GM23248 (cell line): ENCODE measurements at regions not wholly inside any gene's neighbourhood (a gene's known extent, or its start where the extent isn't known, plus 50 kb on each side); places are given as distances from the start of the nearest gene placed in this dataset.
A peak's percentile ranks its signal among the peaks of the same experiment; 100 is the strongest.

Experiments used
- DNase-seq: peaks from one replicate; pipeline ENCODE4 v3.0.0-alpha.2; 2015
- H2AFZ ChIP-seq: fragments of 200-600 bp; sonication (generic); 2 replicates; pipeline ENCODE4 v1.6.1; 2016; ENCODE audit warnings: antibody characterized with exemption
- H3F3A ChIP-seq: fragments of 200-600 bp; sonication (generic); 2 replicates; pipeline ENCODE4 v1.6.1; 2016; ENCODE audit warnings: mild to moderate bottlenecking, antibody characterized with exemption, mixed run types; ENCODE audit not compliant: insufficient read depth
- H3K27ac ChIP-seq: fragments of 200-600 bp; sonication (generic); 2 replicates; pipeline ENCODE4 v1.5.1; 2016; ENCODE audit warnings: mild to moderate bottlenecking
- H3K27me3 ChIP-seq: fragments of 200-600 bp; sonication (generic); replicated peaks from 2 replicates; pipeline ENCODE4 v1.6.1; 2016; ENCODE audit warnings: mild to moderate bottlenecking; ENCODE audit not compliant: insufficient read depth
- H3K36me3 ChIP-seq: fragments of 200-600 bp; sonication (generic); 2 replicates; pipeline ENCODE4 v1.6.1; 2016; ENCODE audit warnings: low read depth, mild to moderate bottlenecking
- H3K4me1 ChIP-seq: fragments of 200-600 bp; sonication (generic); 2 replicates; pipeline ENCODE4 v1.6.1; 2016; ENCODE audit warnings: mild to moderate bottlenecking; ENCODE audit not compliant: insufficient read depth
- H3K4me2 ChIP-seq: fragments of 200-600 bp; sonication (generic); one replicate; pipeline ENCODE4 v1.6.1; 2016; ENCODE audit warnings: mild to moderate bottlenecking; ENCODE audit not compliant: unreplicated experiment
- H3K4me3 ChIP-seq: fragments of 200-600 bp; sonication (generic); 2 replicates; pipeline ENCODE4 v1.5.1; 2016; ENCODE audit warnings: mild to moderate bottlenecking
- H3K79me2 ChIP-seq: fragments of 200-600 bp; sonication (generic); 2 replicates; pipeline ENCODE4 v1.6.1; 2016; ENCODE audit warnings: mild to moderate bottlenecking; ENCODE audit not compliant: insufficient read depth
- H3K9ac ChIP-seq: fragments of 200-600 bp; sonication (generic); 2 replicates; pipeline ENCODE4 v1.6.1; 2016; ENCODE audit warnings: mild to moderate bottlenecking
- H3K9me2 ChIP-seq: fragments of 200-600 bp; sonication (generic); 2 replicates; pipeline ENCODE4 v1.6.1; 2016; ENCODE audit warnings: mixed run types, mild to moderate bottlenecking, moderate library complexity; ENCODE audit not compliant: insufficient read depth
- H3K9me3 ChIP-seq: fragments of 200-600 bp; sonication (generic); one replicate; pipeline ENCODE4 v1.6.1; 2017; ENCODE audit warnings: low read depth
- H4K20me1 ChIP-seq: fragments of 200-600 bp; sonication (generic); 2 replicates; pipeline ENCODE4 v1.6.0; 2016; ENCODE audit not compliant: insufficient read depth
- EZH2 ChIP-seq: fragments of 200-600 bp; sonication (generic); IDR thresholded peaks from 2 replicates; pipeline ENCODE4 v1.6.1; 2018; ENCODE audit warnings: antibody characterized with exemption, mild to moderate bottlenecking; ENCODE audit not compliant: insufficient read depth, poor library complexity, severe bottlenecking
- EZH2phosphoT487 ChIP-seq: fragments of 200-600 bp; sonication (generic); IDR thresholded peaks from 2 replicates; pipeline ENCODE4 v1.6.1; 2018; ENCODE audit warnings: antibody characterized with exemption, moderate library complexity, mild to moderate bottlenecking, low read depth; ENCODE audit not compliant: insufficient read depth
- WGBS, 2 experiments: methylation state at CpG; one replicate each; pipeline ENCODE4 v1.1.6; 2015 to 2017; ENCODE audit warnings: low lambda C conversion rate in 2 of 2, low coverage in 1 of 2; ENCODE audit errors: missing lambda C conversion rate in 2 of 2; 5-methylcytosine and 5-hydroxymethylcytosine counted together
- in situ Hi-C: fragments of 300-500 bp; cut with MboI; formaldehyde crosslinking; loops from 2 replicates; pipeline ENCODE4 v1.15.0; 2020

DNA sequence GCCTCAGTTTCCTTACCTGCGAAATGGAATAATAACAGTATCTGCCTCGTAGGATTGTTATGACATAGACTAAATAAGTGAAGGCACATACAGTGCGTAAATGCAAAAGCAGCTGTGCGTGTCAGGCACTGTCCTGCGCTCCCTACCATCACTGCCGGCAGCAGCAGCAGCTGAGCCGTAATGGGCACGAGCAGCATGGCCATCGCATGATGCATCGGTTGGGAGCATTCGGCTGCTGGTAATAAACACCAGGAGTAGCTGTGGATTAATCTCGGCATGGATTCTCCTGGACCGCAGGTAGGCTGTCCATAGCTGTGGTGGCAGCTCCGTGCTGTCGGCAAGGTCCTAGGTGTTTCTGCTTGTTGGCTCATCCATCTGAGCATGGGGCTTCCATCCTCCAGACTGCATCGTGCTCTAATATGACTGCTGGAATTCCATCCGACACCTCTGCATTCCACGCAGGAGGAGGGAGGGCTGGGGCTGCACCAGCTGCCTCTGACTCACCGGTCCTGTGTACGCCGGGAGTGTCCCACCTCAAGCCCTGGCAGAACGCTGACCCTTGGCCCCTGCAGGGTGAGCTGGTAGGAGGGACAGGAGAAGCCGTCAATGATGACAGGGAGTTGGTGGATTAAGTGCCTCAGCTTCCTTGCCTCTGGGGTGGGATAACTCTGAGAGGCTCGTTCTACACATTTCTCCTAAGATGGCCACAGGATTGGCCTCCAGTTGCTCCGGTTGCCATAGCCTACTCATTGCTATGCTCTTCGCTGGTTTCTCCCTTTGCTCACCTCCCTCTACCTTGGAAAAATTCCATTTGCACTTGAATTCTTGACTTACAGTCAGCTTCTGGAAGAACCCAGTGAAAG is 100.9 kb upstream of the PMEPA1 start:
- H3K36me3 ChIP-seq: no peaks in the 10 kb centered on the region
- no peak overlapping the region for H2AFZ ChIP-seq
- no peaks in the 10 kb centered on the region for H3K79me2 ChIP-seq
- no peaks in the 10 kb centered on the region for H3K9me3 ChIP-seq
- no peaks in the 10 kb centered on the region for H3K4me1 ChIP-seq
- no peaks in the 10 kb centered on the region for H3K9me2 ChIP-seq
- H3K27ac ChIP-seq: no peak overlapping the region
- H3F3A ChIP-seq: no peaks in the 10 kb centered on the region
- in situ Hi-C loops: no loop called here
- peaks cover 11% of the 10 kb centered on the region; the same call in 1 of the 2 replicates for H3K27me3 ChIP-seq
- WGBS, 2 experiments: 82 to 86% methylated on average over 26 of the region's 26 CpGs
- no peaks in the 10 kb centered on the region for H4K20me1 ChIP-seq
- no peak overlapping the region for H3K4me2 ChIP-seq
- TF ChIP-seq EZH2phosphoT487: no peak
- TF ChIP-seq EZH2: no peak
- H3K4me3 ChIP-seq: no peak overlapping the region
- H3K9ac ChIP-seq: no peak overlapping the region
- DNase-seq: no peak

DNA sequence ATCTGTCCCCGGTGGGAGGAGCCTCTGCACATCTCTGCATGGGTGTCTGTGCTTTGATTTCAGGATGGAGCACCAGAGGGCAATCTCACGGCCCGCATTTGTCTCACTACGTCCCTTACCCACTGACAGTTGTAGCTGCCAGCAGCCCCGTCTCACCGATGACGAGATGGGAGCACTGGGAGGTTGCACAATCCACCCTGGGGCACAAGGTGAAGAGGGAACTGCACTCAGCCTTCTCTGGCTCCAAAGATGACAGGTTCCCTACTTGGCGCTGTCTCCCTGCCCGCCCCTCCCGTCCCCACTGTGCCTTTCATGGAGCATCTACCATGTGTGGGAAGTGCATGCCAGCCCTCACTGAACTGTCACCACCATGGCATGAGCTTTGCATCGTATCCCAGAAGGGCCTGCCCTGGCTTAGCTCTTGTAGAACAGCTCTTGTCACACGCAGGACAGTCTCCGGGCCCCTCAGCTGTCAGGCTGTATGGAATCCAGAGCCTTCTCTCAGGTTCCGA is 99.9 kb upstream of the PMEPA1 start:
- H3F3A ChIP-seq: no peaks in the 10 kb centered on the region
- no peaks in the 10 kb centered on the region for H3K9me3 ChIP-seq
- no peak overlapping the region for H3K27ac ChIP-seq
- WGBS, 2 experiments: 74 to 77% methylated on average over 14 of the region's 14 CpGs
- TF ChIP-seq EZH2: no peak
- TF ChIP-seq EZH2phosphoT487: no peak
- peaks cover 14% of the 10 kb centered on the region; the same call in 1 of the 2 replicates for H3K27me3 ChIP-seq
- H3K9ac ChIP-seq: no peak overlapping the region
- in situ Hi-C loops: no loop called here
- H3K79me2 ChIP-seq: no peaks in the 10 kb centered on the region
- H3K4me3 ChIP-seq: no peak overlapping the region
- H3K36me3 ChIP-seq: no peaks in the 10 kb centered on the region
- H3K4me1 ChIP-seq: no peaks in the 10 kb centered on the region
- DNase-seq: peak; percentile 10
- no peak overlapping the region for H3K4me2 ChIP-seq
- H4K20me1 ChIP-seq: no peaks in the 10 kb centered on the region
- H2AFZ ChIP-seq: no peak overlapping the region
- H3K9me2 ChIP-seq: no peaks in the 10 kb centered on the region

DNA sequence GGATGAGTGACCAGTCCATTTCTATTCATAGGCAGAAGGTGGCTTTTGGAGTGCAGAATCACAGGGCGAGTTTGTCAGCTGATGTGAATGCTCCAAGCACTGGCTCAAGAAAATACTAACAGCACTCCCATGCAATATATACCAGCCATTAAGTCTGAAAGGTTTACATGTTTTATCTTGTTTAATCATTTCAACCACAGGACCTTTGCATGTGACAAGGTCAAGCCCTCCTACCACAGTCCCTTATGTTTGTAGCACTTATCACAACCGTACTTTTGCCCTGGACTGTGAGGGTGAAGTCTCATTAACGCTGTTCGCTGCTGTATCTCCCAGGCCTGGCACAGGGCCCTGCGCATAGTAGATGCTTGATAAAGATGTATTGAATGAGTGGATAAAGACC is 99.3 kb upstream of the PMEPA1 start:
- no peaks in the 10 kb centered on the region for H3F3A ChIP-seq
- no peak overlapping the region for H3K4me3 ChIP-seq
- H3K9me3 ChIP-seq: no peaks in the 10 kb centered on the region
- no peak overlapping the region for H3K9ac ChIP-seq
- no peaks in the 10 kb centered on the region for H3K79me2 ChIP-seq
- H3K4me2 ChIP-seq: no peak overlapping the region
- no peaks in the 10 kb centered on the region for H4K20me1 ChIP-seq
- H3K4me1 ChIP-seq: no peaks in the 10 kb centered on the region
- peaks cover 14% of the 10 kb centered on the region; the same call in 1 of the 2 replicates for H3K27me3 ChIP-seq
- TF ChIP-seq EZH2phosphoT487: no peak
- no peak for TF ChIP-seq EZH2
- no peak overlapping the region for H2AFZ ChIP-seq
- no peaks in the 10 kb centered on the region for H3K36me3 ChIP-seq
- no peak overlapping the region for H3K27ac ChIP-seq
- no peaks in the 10 kb centered on the region for H3K9me2 ChIP-seq
- DNase-seq: no peak
- in situ Hi-C loops: no loop called here
- 89 to 95% methylated on average over 5 of the region's 5 CpGs for WGBS, 2 experiments

DNA sequence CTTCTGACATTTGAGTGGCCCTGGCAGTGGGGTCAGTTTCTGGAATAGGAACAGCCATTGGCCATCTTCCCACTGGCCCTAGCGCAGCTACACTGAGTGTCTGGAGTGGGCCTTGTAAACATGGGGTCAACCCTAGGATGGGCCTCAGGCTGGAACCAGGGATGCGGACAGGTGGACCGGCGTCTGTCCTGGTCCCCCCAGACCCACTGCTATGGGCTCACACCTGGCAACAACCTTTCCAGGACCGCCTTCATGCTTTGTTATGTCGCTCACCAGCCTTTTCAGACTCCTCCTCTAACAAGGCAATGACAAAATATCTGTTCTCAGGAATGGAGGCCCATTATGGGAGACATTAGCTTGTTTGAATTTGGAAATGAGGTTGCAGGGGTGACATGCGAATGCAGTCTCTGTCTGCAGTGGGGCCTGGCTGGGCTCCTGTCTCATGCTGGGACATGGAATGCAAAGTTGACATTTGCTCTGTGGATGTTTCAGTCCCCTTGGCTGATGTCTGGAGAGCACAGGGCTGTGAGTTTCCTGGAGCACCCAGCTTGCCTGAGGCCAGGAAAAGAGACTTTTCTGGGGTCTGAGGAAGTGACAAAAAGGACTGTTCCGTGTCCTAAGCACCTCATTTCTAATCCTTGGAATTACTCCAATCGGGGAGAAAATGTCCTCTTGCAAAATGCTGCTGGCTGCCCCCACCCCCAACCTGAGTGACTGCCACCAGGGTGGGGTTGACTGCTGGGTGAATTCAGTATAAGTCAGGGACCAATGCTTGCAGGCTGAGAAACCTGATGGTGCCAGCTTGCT is 98.7 kb upstream of the PMEPA1 start:
- H3K4me3 ChIP-seq: no peak overlapping the region
- H3K4me2 ChIP-seq: no peak overlapping the region
- no peaks in the 10 kb centered on the region for H3F3A ChIP-seq
- no peaks in the 10 kb centered on the region for H4K20me1 ChIP-seq
- no peak for DNase-seq
- no peak overlapping the region for H3K9ac ChIP-seq
- WGBS, 2 experiments: 85 to 92% methylated on average over 9 of the region's 9 CpGs
- H3K27ac ChIP-seq: no peak overlapping the region
- TF ChIP-seq EZH2phosphoT487 (no peak), EZH2 (no peak)
- H3K79me2 ChIP-seq: no peaks in the 10 kb centered on the region
- in situ Hi-C loops: no loop called here
- H3K4me1 ChIP-seq: no peaks in the 10 kb centered on the region
- no peak overlapping the region for H2AFZ ChIP-seq
- H3K9me3 ChIP-seq: no peaks in the 10 kb centered on the region
- peaks cover 14% of the 10 kb centered on the region; the same call in 1 of the 2 replicates for H3K27me3 ChIP-seq
- H3K9me2 ChIP-seq: no peaks in the 10 kb centered on the region
- no peaks in the 10 kb centered on the region for H3K36me3 ChIP-seq
